ENCODE measurements at regions not wholly inside any gene's neighbourhood (a gene's known extent, or its start where the extent isn't known, plus 50 kb on each side); places are given as distances from the start of the nearest gene placed in this dataset.

- TF ChIP-seq MYC (IDR thresholded peaks at IDR 0.05; ENCODE audit: borderline replicate concordance, low read length) = no peak
- TF ChIP-seq CTCF (IDR thresholded peaks at IDR 0.05) = no peak
- TF ChIP-seq CHD2 (IDR thresholded peaks at IDR 0.05; ENCODE audit: low read length, partially characterized antibody) = no peak
- TF ChIP-seq EP300 (IDR thresholded peaks at IDR 0.05) = no peak
Measured at GRCh38 chr6:156699935-156700334, 77.2 kb upstream of the ARID1B start.

Data from A549 (cell line).